Coronary artery (tissue), 2 donors: ENCODE measurements at regions not wholly inside any gene's neighbourhood (a gene's known extent, or its start where the extent isn't known, plus 50 kb on each side); places are given as distances from the start of the nearest gene placed in this dataset.

Source experiments
- DNase-seq: peaks from one replicate; pipeline ENCODE4 v3.0.0-alpha.2; 2017; ENCODE audit warnings: low spot score
- H3K27ac ChIP-seq, 2 donors: fragments of 200-600 bp; sonication (generic); one replicate each; pipeline ENCODE4 v1.5.1; 2016 to 2019
- H3K4me3 ChIP-seq: fragments of 200-600 bp; sonication (generic); 2 replicates; pipeline ENCODE4 v1.5.1; 2016; ENCODE audit warnings: mild to moderate bottlenecking, moderate library complexity
- CTCF ChIP-seq: fragments of 200-600 bp; sonication (generic); IDR thresholded peaks from one replicate; pipeline ENCODE4 v1.5.1; 2019; ENCODE audit warnings: antibody characterized with exemption

DNA sequence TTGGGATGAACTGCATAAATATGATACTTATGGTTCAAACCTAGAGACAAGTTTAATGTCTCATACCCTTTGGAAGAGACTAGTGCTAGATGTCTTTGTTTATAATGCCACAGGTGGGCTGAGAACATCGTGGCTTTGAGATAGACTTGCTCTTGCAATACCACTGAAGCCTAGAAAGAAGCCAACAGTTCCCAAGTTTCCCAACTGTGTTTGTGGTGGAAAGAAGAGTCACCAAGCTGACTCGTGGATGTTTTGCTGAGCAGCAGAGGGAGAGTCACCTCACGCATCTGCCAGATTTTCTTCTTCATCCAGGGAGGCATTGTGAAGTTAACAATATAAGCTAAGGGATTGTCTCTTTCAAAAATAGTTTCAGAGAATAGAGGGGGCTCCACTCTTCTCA, 1076.2 kb downstream of the C4orf33 start:
- Histone ChIP-seq H3K4me3 (no peak overlapping the region), H3K27ac (no peak overlapping the region)
- DNase-seq: no peak
- TF ChIP-seq CTCF: no peak

DNA sequence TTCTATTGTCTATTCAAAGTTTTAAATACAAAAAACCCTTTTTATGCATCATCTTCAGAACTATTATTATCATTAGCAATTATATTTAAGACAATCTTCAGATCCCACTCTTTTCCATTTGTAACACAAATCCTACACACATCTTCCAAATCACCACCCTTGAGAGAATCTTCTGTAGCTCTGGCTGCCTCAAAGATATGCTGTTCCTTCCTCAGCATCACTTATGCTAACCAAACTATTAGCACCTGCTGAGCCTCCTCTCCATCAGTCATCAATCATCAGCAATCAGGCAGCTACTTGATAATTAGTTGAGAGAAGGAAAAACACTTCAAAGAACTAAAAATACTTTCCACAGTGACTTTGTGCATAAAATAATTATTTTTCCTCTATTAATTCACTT, 1082.2 kb downstream of the C4orf33 start:
- TF ChIP-seq CTCF: no peak
- DNase-seq: no peak
- H3K4me3 ChIP-seq: no peak overlapping the region
- H3K27ac ChIP-seq: no peak overlapping the region

GRCh38 chr4:130183096-130183495, 1087.1 kb downstream of the C4orf33 start:
- no peak for DNase-seq
- no peak for TF ChIP-seq CTCF
- H3K27ac ChIP-seq: no peak overlapping the region
- no peak overlapping the region for H3K4me3 ChIP-seq

GRCh38 chr4:130183766-130184165, 1087.8 kb downstream of the C4orf33 start:
- no peak overlapping the region for H3K27ac ChIP-seq
- no peak for DNase-seq
- H3K4me3 ChIP-seq: no peak overlapping the region
- no peak for TF ChIP-seq CTCF

- no peak for TF ChIP-seq CTCF
- no peak for DNase-seq
- Histone ChIP-seq H3K4me3 (no peak overlapping the region), H3K27ac (no peak overlapping the region)
Measured at GRCh38 chr4:130185123-130185522, 1089.2 kb downstream of the C4orf33 start.

DNA sequence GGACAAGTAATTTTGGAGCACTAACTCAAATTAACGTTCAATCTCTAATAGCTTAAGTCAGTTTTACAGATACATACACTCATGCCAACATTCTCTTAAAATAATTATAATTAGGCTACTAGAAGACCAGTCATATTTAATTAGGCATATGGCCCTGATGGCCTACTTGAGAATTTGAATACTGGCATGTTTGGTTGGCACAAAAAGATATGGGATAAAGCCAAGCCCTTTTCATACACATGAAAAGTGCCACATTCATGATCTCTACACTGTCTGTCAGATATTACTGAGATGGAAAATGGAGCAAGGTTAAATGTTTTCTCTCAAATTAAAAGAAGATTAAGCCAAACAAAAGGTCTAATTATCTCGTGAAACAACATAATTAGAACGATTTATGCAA, 1091.0 kb downstream of the C4orf33 start:
- DNase-seq: no peak
- TF ChIP-seq CTCF: no peak
- no peak overlapping the region for H3K4me3 ChIP-seq
- H3K27ac ChIP-seq: no peak overlapping the region

DNA sequence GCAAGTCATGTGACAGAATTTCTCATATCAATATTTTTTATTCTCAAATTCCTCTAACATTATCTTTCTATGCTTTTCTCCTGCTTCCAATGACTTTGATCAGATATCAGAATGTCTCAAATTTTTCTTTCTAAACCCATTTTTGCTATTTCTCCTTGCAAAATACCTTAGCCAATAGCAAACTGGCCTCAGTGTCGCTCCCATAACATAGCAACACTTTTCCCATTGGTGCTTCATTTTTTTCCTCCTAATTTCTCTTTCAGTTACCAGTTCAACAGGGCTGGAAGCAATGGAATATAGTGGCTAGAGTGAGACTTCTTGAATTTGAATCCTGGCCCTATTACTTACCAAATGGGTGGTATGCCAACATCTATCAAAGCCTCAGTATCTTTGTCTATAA, 1091.6 kb downstream of the C4orf33 start:
- Histone ChIP-seq H3K27ac (no peak overlapping the region), H3K4me3 (no peak overlapping the region)
- no peak for TF ChIP-seq CTCF
- no peak for DNase-seq
